B cell (primary cell): ENCODE measurements at regions not wholly inside any gene's neighbourhood (a gene's known extent, or its start where the extent isn't known, plus 50 kb on each side); places are given as distances from the start of the nearest gene placed in this dataset.

Experiments used
- ATAC-seq: fragments of 200-7000 bp; cut with Tn5 transposase; one replicate; pipeline ENCODE4 v1.10.0; 2021; ENCODE audit warnings: low read depth, mild to moderate bottlenecking, moderate number of reproducible peaks, moderate library complexity
- CTCF ChIA-PET: fragments of 350-600 bp; sonication (Branson Sonifier 250); formaldehyde crosslinking; loops from one replicate; lab custom pipeline; 2021; ENCODE audit warnings: antibody characterized with exemption, inconsistent platforms; lab: Charles Lee
- POLR2A ChIA-PET: fragments of 350-600 bp; sonication (Branson Sonifier 250); formaldehyde crosslinking; loops from one replicate; lab custom pipeline; 2021; ENCODE audit warnings: antibody characterized with exemption; lab: Charles Lee
- DNase-seq: peaks from one replicate; pipeline ENCODE4 v3.0.0; 2013
- H2AFZ ChIP-seq: 2 replicates; pipeline ENCODE4 v1.6.1; 2012; ENCODE audit warnings: mild to moderate bottlenecking, low read depth, low read length; ENCODE audit not compliant: insufficient read depth, poor library complexity, severe bottlenecking
- H3K27ac ChIP-seq, 2 donors: 1 replicate in 1 of 2; 2 replicates in 1 of 2; pipeline ENCODE4 v1.5.1; 2012 to 2013; ENCODE audit warnings: low read length in 2 of 2, mild to moderate bottlenecking in 2 of 2, moderate library complexity in 1 of 2
- H3K27me3 ChIP-seq, 4 experiments: fragments of 200-600 bp in 1 of 4; sonication (generic) in 1 of 4; replicated peaks in 1 of 4; 1 replicate in 2 of 4; 2 replicates in 2 of 4; pipeline versions ENCODE4 v1.6.1 to v1.7.0; 2013 to 2016; ENCODE audit warnings: low read length in 3 of 4, mild to moderate bottlenecking in 2 of 4, mixed read lengths in 1 of 4, moderate library complexity in 1 of 4; ENCODE audit not compliant: insufficient read depth in 4 of 4, control insufficient read depth in 3 of 4; ENCODE audit errors: control extremely low read depth in 1 of 4
- H3K36me3 ChIP-seq, 2 experiments: replicated peaks in 1 of 2; 1 replicate in 1 of 2; 2 replicates in 1 of 2; pipeline versions ENCODE4 v1.6.1 to v1.7.1; 2013; ENCODE audit warnings: low read length in 1 of 2; ENCODE audit not compliant: insufficient read depth in 2 of 2, control insufficient read depth in 1 of 2; ENCODE audit errors: control extremely low read depth in 1 of 2, extremely low read depth in 1 of 2
- H3K4me1 ChIP-seq, 2 donors: fragments of 200-600 bp in 1 of 2; sonication (generic) in 1 of 2; 1 replicate in 1 of 2; 2 replicates in 1 of 2; pipeline versions ENCODE4 v1.5.1 to v1.6.1; 2013 to 2017; ENCODE audit warnings: low read length in 2 of 2; ENCODE audit not compliant: control insufficient read depth in 2 of 2, insufficient read depth in 2 of 2
- H3K4me2 ChIP-seq: replicated peaks from 2 replicates; pipeline ENCODE3; 2012; ENCODE audit warnings: mild to moderate bottlenecking, low read depth, low read length; ENCODE audit not compliant: poor library complexity, severe bottlenecking
- H3K4me3 ChIP-seq, 5 experiments: fragments of 200-600 bp in 1 of 5; sonication (generic) in 1 of 5; 1 replicate in 3 of 5; 2 replicates in 2 of 5; pipeline versions ENCODE4 v1.5.1 to v1.7.0; 2011 to 2016; ENCODE audit warnings: low read length in 4 of 5, mild to moderate bottlenecking in 4 of 5, low read depth in 2 of 5, control low read depth in 1 of 5, moderate library complexity in 1 of 5; ENCODE audit not compliant: insufficient read depth in 1 of 5; ENCODE audit errors: control extremely low read depth in 1 of 5, extremely low read depth in 1 of 5
- H3K79me2 ChIP-seq: fragments of 200-600 bp; sonication (generic); one replicate; pipeline ENCODE4 v1.6.0; 2016; ENCODE audit warnings: low read length; ENCODE audit not compliant: control insufficient read depth, insufficient read depth
- H3K9ac ChIP-seq: fragments of 200-600 bp; sonication (generic); 2 replicates; pipeline ENCODE4 v1.6.1; 2017; ENCODE audit warnings: mild to moderate bottlenecking, low read length, moderate library complexity
- H3K9me3 ChIP-seq, 3 donors: one replicate each; pipeline versions ENCODE4 v1.6.1 to v1.7.1; 2013; ENCODE audit warnings: low read length in 2 of 3; ENCODE audit not compliant: control insufficient read depth in 2 of 3, insufficient read depth in 1 of 3; ENCODE audit errors: control extremely low read depth in 1 of 3
- H4K20me1 ChIP-seq: 2 replicates; pipeline ENCODE4 v1.6.0; 2012; ENCODE audit warnings: mild to moderate bottlenecking, low read length; ENCODE audit not compliant: insufficient read depth, control insufficient read depth, poor library complexity, severe bottlenecking
- H3K27ac Mint-ChIP-seq: one replicate; pipeline ENCODE4 v1.8.0; 2021; ENCODE audit warnings: mixed read lengths
- H3K27me3 Mint-ChIP-seq: one replicate; pipeline ENCODE4 v1.8.0; 2021; ENCODE audit warnings: mixed read lengths
- H3K4me1 Mint-ChIP-seq: one replicate; pipeline ENCODE4 v1.8.0; 2021; ENCODE audit warnings: mixed read lengths
- H3K4me3 Mint-ChIP-seq: one replicate; pipeline ENCODE4 v1.8.0; 2021; ENCODE audit warnings: mixed read lengths
- H3K9me3 Mint-ChIP-seq: one replicate; pipeline ENCODE4 v1.8.0; 2022; ENCODE audit warnings: mixed read lengths; ENCODE audit not compliant: insufficient read depth
- CTCF ChIP-seq: fragments of 200-600 bp; IDR thresholded peaks from one replicate; pipeline ENCODE4 v1.8.0; 2022; ENCODE audit warnings: antibody characterized with exemption, mild to moderate bottlenecking
- EZH2 ChIP-seq: IDR thresholded peaks from 2 replicates; pipeline ENCODE4 v1.6.1; 2012; ENCODE audit warnings: borderline replicate concordance, low read depth, mild to moderate bottlenecking, moderate library complexity, low read length; ENCODE audit not compliant: insufficient read depth, poor library complexity, severe bottlenecking
- WGBS: methylation state at CpG from one replicate; pipeline ENCODE4 v1.1.5; 2013; ENCODE audit warnings: missing lambda C conversion rate; ENCODE audit not compliant: insufficient coverage; 5-methylcytosine and 5-hydroxymethylcytosine counted together
- intact Hi-C: fragments of 100-400 bp; cut with micrococcal nuclease; formaldehyde crosslinking; loops from one replicate; pipeline ENCODE4 v1.10.0; 2022

DNA sequence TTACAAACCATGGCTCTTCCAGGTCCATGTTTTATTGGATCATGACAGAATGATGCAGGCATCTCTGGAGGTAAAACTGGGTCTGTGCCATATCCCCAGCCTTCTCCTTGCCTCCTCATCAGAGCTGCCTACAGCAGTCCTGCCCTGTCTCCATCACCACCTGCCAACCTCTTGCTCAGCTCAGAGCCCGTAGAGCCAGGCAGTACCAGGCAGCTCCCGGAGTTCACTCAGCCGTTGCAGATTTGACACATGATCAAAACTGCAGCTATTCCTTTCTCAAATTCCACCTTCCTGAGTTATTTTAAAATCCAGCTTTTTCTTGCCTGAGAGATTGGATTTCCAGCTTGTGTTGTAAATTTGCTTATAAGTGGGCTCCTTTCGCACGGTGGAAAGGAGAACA, 218.2 kb upstream of the CELF4 start:
- no peak for ATAC-seq
- no peak overlapping the region for H3K4me3 Mint-ChIP-seq
- H2AFZ ChIP-seq, result no peak overlapping the region
- no peaks in the 10 kb centered on the region for H3K79me2 ChIP-seq
- CTCF ChIA-PET, result no interaction called here
- no peak overlapping the region for H3K27ac Mint-ChIP-seq
- H3K9me3 ChIP-seq, result peaks cover 0 to under 1% (median 0%) of the 10 kb centered on the region in 3 donors
- no peaks in the 10 kb centered on the region for H3K27me3 ChIP-seq
- no peak overlapping the region for H3K9ac ChIP-seq
- no peak overlapping the region for H3K27ac ChIP-seq
- no peaks in the 10 kb centered on the region for H3K9me3 Mint-ChIP-seq
- no peaks in the 10 kb centered on the region for H3K4me1 Mint-ChIP-seq
- no peak overlapping the region for H3K4me3 ChIP-seq
- no peak for DNase-seq
- POLR2A ChIA-PET, result no interaction called here
- H3K4me2 ChIP-seq, result no peak overlapping the region
- H3K27me3 Mint-ChIP-seq, result no peaks in the 10 kb centered on the region
- intact Hi-C loops, result no loop called here
- no peaks in the 10 kb centered on the region for H4K20me1 ChIP-seq
- H3K4me1 ChIP-seq, result no peaks in the 10 kb centered on the region
- 89% methylated on average over 2 of the region's 5 CpGs for WGBS
- no peak for TF ChIP-seq CTCF
- no peak for TF ChIP-seq EZH2
- H3K36me3 ChIP-seq, result no peaks in the 10 kb centered on the region

- Histone ChIP-seq H3K9me3 (peaks cover 0 to 10% (median 0%) of the 10 kb centered on the region in 3 donors), H3K9ac (no peak overlapping the region), H3K27me3 (no peaks in the 10 kb centered on the region), H3K36me3 (no peaks in the 10 kb centered on the region), H3K4me3 (no peak overlapping the region), H3K4me2 (no peak overlapping the region), H4K20me1 (no peaks in the 10 kb centered on the region), H3K79me2 (no peaks in the 10 kb centered on the region), H3K4me1 (no peaks in the 10 kb centered on the region), H3K27ac (no peak overlapping the region), H2AFZ (no peak overlapping the region)
- 71% methylated on average over 2 of the region's 7 CpGs for WGBS
- no peak for ATAC-seq
- Mint-ChIP-seq H3K9me3 (no peaks in the 10 kb centered on the region), H3K27ac (no peak overlapping the region), H3K27me3 (no peaks in the 10 kb centered on the region), H3K4me1 (no peaks in the 10 kb centered on the region), H3K4me3 (no peak overlapping the region)
- ChIA-PET CTCF (no interaction called here), POLR2A (no interaction called here)
- intact Hi-C loops, result no loop called here
- no peak for DNase-seq
- TF ChIP-seq CTCF (no peak), EZH2 (no peak)
Observed at GRCh38 chr18:37779220-37779619, 213.6 kb upstream of the CELF4 start.
